ENCODE measurements at regions not wholly inside any gene's neighbourhood (a gene's known extent, or its start where the extent isn't known, plus 50 kb on each side); places are given as distances from the start of the nearest gene placed in this dataset.
A peak's percentile ranks its signal among the peaks of the same experiment; 100 is the strongest.
"Not testable (repeated sequence)": the region's sequence is repeated elsewhere in the genome, so short reads cannot be mapped to it uniquely, and the experiment has no call there.

GRCh38 chr12:14235176-14235575, 130.3 kb upstream of the ATF7IP start:
- H3K36me3 ChIP-seq, H3K9me3 ChIP-seq, DNase-seq, H3K4me3 ChIP-seq, H3K27me3 ChIP-seq: not testable (repeated sequence)

GRCh38 chr12:14236641-14237040, 128.8 kb upstream of the ATF7IP start:
- not testable (repeated sequence) for H3K27me3 ChIP-seq, H3K36me3 ChIP-seq, H3K4me3 ChIP-seq, H3K9me3 ChIP-seq, DNase-seq

GRCh38 chr12:14238221-14238792, 127.2 kb upstream of the ATF7IP start:
- DNase-seq, result no peak

GRCh38 chr12:14239350-14239934, 126.0 kb upstream of the ATF7IP start:
- H3K27me3 ChIP-seq, result no peaks in the 10 kb centered on the region
- H3K9me3 ChIP-seq, result no peaks in the 10 kb centered on the region
- no peak for DNase-seq
- H3K36me3 ChIP-seq, result no peaks in the 10 kb centered on the region
- H3K4me3 ChIP-seq, result no peak overlapping the region

More at GRCh38 chr12:14238221-14238792, 127.2 kb upstream of the ATF7IP start:
- no peaks in the 10 kb centered on the region for H3K36me3 ChIP-seq
- no peaks in the 10 kb centered on the region for H3K9me3 ChIP-seq
- H3K27me3 ChIP-seq, result no peaks in the 10 kb centered on the region
- H3K4me3 ChIP-seq, result no peak overlapping the region

GRCh38 chr12:14239935-14240872, 125.3 kb upstream of the ATF7IP start:
- H3K27me3 ChIP-seq, result no peaks in the 10 kb centered on the region
- no peaks in the 10 kb centered on the region for H3K36me3 ChIP-seq
- no peaks in the 10 kb centered on the region for H3K9me3 ChIP-seq
- DNase-seq, result no peak
- H3K4me3 ChIP-seq, result no peak overlapping the region

- Histone ChIP-seq H3K27me3 (no peaks in the 10 kb centered on the region), H3K4me3 (no peak overlapping the region), H3K36me3 (no peaks in the 10 kb centered on the region), H3K9me3 (no peaks in the 10 kb centered on the region)
- no peak for DNase-seq
These were observed 124.6 kb upstream of the ATF7IP start for GRCh38 chr12:14240873-14241220.

- DNase-seq, H3K27me3 ChIP-seq, H3K4me3 ChIP-seq, H3K9me3 ChIP-seq, H3K36me3 ChIP-seq: not testable (repeated sequence)
These were observed 122.7 kb upstream of the ATF7IP start for GRCh38 chr12:14242825-14243224.

GRCh38 chr12:14243941-14244340, 121.5 kb upstream of the ATF7IP start:
- DNase-seq, result no peak
- H3K36me3 ChIP-seq, result no peaks in the 10 kb centered on the region
- no peaks in the 10 kb centered on the region for H3K9me3 ChIP-seq
- H3K4me3 ChIP-seq, result no peak overlapping the region
- no peaks in the 10 kb centered on the region for H3K27me3 ChIP-seq

- DNase-seq, result no peak
- Histone ChIP-seq H3K9me3 (no peaks in the 10 kb centered on the region), H3K27me3 (no peaks in the 10 kb centered on the region)
These were observed 120.4 kb upstream of the ATF7IP start for GRCh38 chr12:14244876-14245669.

GRCh38 chr12:14247166-14247565, 118.3 kb upstream of the ATF7IP start:
- H3K27me3 ChIP-seq, result no peaks in the 10 kb centered on the region
- H3K9me3 ChIP-seq, result no peaks in the 10 kb centered on the region
- no peaks in the 10 kb centered on the region for H3K36me3 ChIP-seq
- no peak for DNase-seq
- no peak overlapping the region for H3K4me3 ChIP-seq

More at GRCh38 chr12:14244876-14245669, 120.4 kb upstream of the ATF7IP start:
- Histone ChIP-seq H3K36me3 (no peaks in the 10 kb centered on the region), H3K4me3 (no peak overlapping the region)

GRCh38 chr12:14249368-14249767, 116.1 kb upstream of the ATF7IP start:
- Histone ChIP-seq H3K36me3 (no peaks in the 10 kb centered on the region), H3K27me3 (no peaks in the 10 kb centered on the region), H3K9me3 (no peaks in the 10 kb centered on the region), H3K4me3 (no peak overlapping the region)
- no peak for DNase-seq

- Histone ChIP-seq H3K36me3 (no peaks in the 10 kb centered on the region), H3K4me3 (no peak overlapping the region), H3K27me3 (no peaks in the 10 kb centered on the region), H3K9me3 (no peaks in the 10 kb centered on the region)
- DNase-seq, result no peak
These were observed 112.8 kb upstream of the ATF7IP start for GRCh38 chr12:14252697-14253096.

- DNase-seq, result no peak
- Histone ChIP-seq H3K9me3 (no peaks in the 10 kb centered on the region), H3K4me3 (no peak overlapping the region), H3K27me3 (no peaks in the 10 kb centered on the region), H3K36me3 (no peaks in the 10 kb centered on the region)
These were observed 112.0 kb upstream of the ATF7IP start for GRCh38 chr12:14253496-14253895.

- Histone ChIP-seq H3K36me3 (no peaks in the 10 kb centered on the region), H3K27me3 (no peaks in the 10 kb centered on the region), H3K4me3 (no peak overlapping the region), H3K9me3 (no peaks in the 10 kb centered on the region)
- DNase-seq, result no peak
These were observed 110.7 kb upstream of the ATF7IP start for GRCh38 chr12:14254781-14255180.

GRCh38 chr12:14256121-14256520, 109.4 kb upstream of the ATF7IP start:
- Histone ChIP-seq H3K27me3 (no peaks in the 10 kb centered on the region), H3K4me3 (no peak overlapping the region), H3K36me3 (no peaks in the 10 kb centered on the region), H3K9me3 (no peaks in the 10 kb centered on the region)
- no peak for DNase-seq

- no peaks in the 10 kb centered on the region for H3K36me3 ChIP-seq
- H3K27me3 ChIP-seq, result no peaks in the 10 kb centered on the region
- no peak overlapping the region for H3K4me3 ChIP-seq
- DNase-seq, result peak; percentile 63
- no peaks in the 10 kb centered on the region for H3K9me3 ChIP-seq
These were observed 108.8 kb upstream of the ATF7IP start for GRCh38 chr12:14256555-14257169.

Data from MG63 (cell line).